IMR-90 (cell line): ENCODE measurements at regions not wholly inside any gene's neighbourhood (a gene's known extent, or its start where the extent isn't known, plus 50 kb on each side); places are given as distances from the start of the nearest gene placed in this dataset.

Experiments
- ATAC-seq: fragments of 200-7000 bp; cut with Tn5 transposase; 2 replicates; pipeline ENCODE4 v1.9.1; 2020; ENCODE audit warnings: low read depth, mild to moderate bottlenecking, moderate library complexity
- BruUV-seq: library from RNA; stranded (reverse); fragments of 400-500 nt; replicated peaks from 2 replicates; lab custom pipeline; 2021; lab: Mats Ljungman, UMichigan
- CTCF ChIA-PET: fragments of 300-600 bp; formaldehyde crosslinking; extraction: SDS; loops from one replicate; lab custom pipeline; 2021; ENCODE audit warnings: antibody characterized with exemption; lab: Yijun Ruan, JAX
- POLR2A ChIA-PET: fragments of 300-600 bp; sonication (Branson Sonifier 250); formaldehyde crosslinking; loops from one replicate; lab custom pipeline; 2022; ENCODE audit warnings: antibody characterized with exemption; ENCODE audit not compliant: unreplicated experiment; lab: Charles Lee
- DNase-seq: peaks from one replicate; pipeline ENCODE4 v3.0.0; 2013
- H2AFZ ChIP-seq: replicated peaks from 2 replicates; pipeline ENCODE3; 2013; ENCODE audit warnings: low read length, mild to moderate bottlenecking; ENCODE audit not compliant: poor library complexity
- H2AK5ac ChIP-seq: 2 replicates; pipeline ENCODE4 v1.6.1; 2013; ENCODE audit warnings: low read depth, low read length, inconsistent platforms
- H2AK9ac ChIP-seq: replicated peaks from 2 replicates; pipeline ENCODE3; 2013; ENCODE audit warnings: mild to moderate bottlenecking, low read depth, low read length, moderate library complexity; ENCODE audit not compliant: poor library complexity
- H2BK120ac ChIP-seq: 2 replicates; pipeline ENCODE4 v1.6.1; 2013; ENCODE audit warnings: low read depth, low read length, inconsistent platforms
- H2BK15ac ChIP-seq: 3 replicates; pipeline ENCODE4 v1.6.1; 2013; ENCODE audit warnings: low read depth, low read length, inconsistent platforms
- H2BK20ac ChIP-seq: 2 replicates; pipeline ENCODE4 v1.6.1; 2013; ENCODE audit warnings: low read depth, mild to moderate bottlenecking, inconsistent platforms, low read length, moderate library complexity
- H2BK5ac ChIP-seq: 2 replicates; pipeline ENCODE4 v1.6.1; 2013; ENCODE audit warnings: mild to moderate bottlenecking, low read depth, low read length, inconsistent platforms; ENCODE audit not compliant: poor library complexity, severe bottlenecking
- H3K14ac ChIP-seq: replicated peaks from 2 replicates; pipeline ENCODE4 v1.6.1; 2013; ENCODE audit warnings: low read depth, low read length, inconsistent platforms
- H3K18ac ChIP-seq: 2 replicates; pipeline ENCODE4 v1.6.1; 2013; ENCODE audit warnings: low read depth, low read length, control low read depth
- H3K23ac ChIP-seq: 2 replicates; pipeline ENCODE4 v1.6.1; 2013; ENCODE audit warnings: low read depth, low read length, inconsistent platforms
- H3K27ac ChIP-seq: 2 replicates; pipeline ENCODE4 v1.5.1; 2013; ENCODE audit warnings: mild to moderate bottlenecking, control low read depth, low read length; ENCODE audit not compliant: insufficient read depth
- H3K27me3 ChIP-seq: 2 replicates; pipeline ENCODE4 v1.6.1; 2013; ENCODE audit warnings: low read length; ENCODE audit not compliant: control insufficient read depth, insufficient read depth
- H3K36me3 ChIP-seq: 2 replicates; pipeline ENCODE4 v1.6.1; 2013; ENCODE audit warnings: low read length, mixed read lengths; ENCODE audit not compliant: control insufficient read depth, insufficient read depth
- H3K4ac ChIP-seq: 2 replicates; pipeline ENCODE4 v1.6.1; 2013; ENCODE audit warnings: low read depth, low read length, inconsistent platforms
- H3K4me1 ChIP-seq: 2 replicates; pipeline ENCODE4 v1.6.1; 2013; ENCODE audit warnings: low read length, mixed read lengths; ENCODE audit not compliant: control insufficient read depth, insufficient read depth
- H3K4me2 ChIP-seq: 2 replicates; pipeline ENCODE4 v1.6.1; 2013; ENCODE audit warnings: low read depth, mild to moderate bottlenecking, control low read depth, low read length, moderate library complexity
- H3K4me3 ChIP-seq: 2 replicates; pipeline ENCODE4 v1.5.1; 2013; ENCODE audit warnings: low read depth, mild to moderate bottlenecking, control low read depth, low read length, moderate library complexity; ENCODE audit not compliant: insufficient read depth
- H3K56ac ChIP-seq: 2 replicates; pipeline ENCODE4 v1.6.1; 2013; ENCODE audit warnings: low read length, inconsistent platforms; ENCODE audit not compliant: insufficient read depth; ENCODE audit errors: extremely low read depth
- H3K79me1 ChIP-seq, 2 experiments: 2 replicates each; pipeline ENCODE4 v1.6.1; 2013; ENCODE audit warnings: low read length in 2 of 2, inconsistent platforms in 1 of 2, low read depth in 1 of 2
- H3K9ac ChIP-seq: 2 replicates; pipeline ENCODE4 v1.6.1; 2013; ENCODE audit warnings: low read depth, low read length, control low read depth
- H3K9me1 ChIP-seq: 2 replicates; pipeline ENCODE4 v1.6.1; 2013; ENCODE audit warnings: low read length, inconsistent platforms; ENCODE audit not compliant: insufficient read depth
- H3K9me3 ChIP-seq: 2 replicates; pipeline ENCODE4 v1.6.1; 2013; ENCODE audit warnings: low read length; ENCODE audit not compliant: control insufficient read depth, insufficient read depth
- H4K20me1 ChIP-seq: 2 replicates; pipeline ENCODE4 v1.6.1; 2013; ENCODE audit warnings: low read length, inconsistent platforms; ENCODE audit not compliant: insufficient read depth
- H4K5ac ChIP-seq: 2 replicates; pipeline ENCODE4 v1.6.1; 2013; ENCODE audit warnings: mild to moderate bottlenecking, low read depth, low read length, control low read depth
- H4K8ac ChIP-seq, 2 experiments: 2 replicates each; pipeline ENCODE4 v1.6.1; 2013; ENCODE audit warnings: low read depth in 2 of 2, low read length in 2 of 2, control low read depth in 1 of 2, inconsistent platforms in 1 of 2
- H4K91ac ChIP-seq: 2 replicates; pipeline ENCODE4 v1.6.1; 2013; ENCODE audit warnings: low read depth, low read length, inconsistent platforms; ENCODE audit not compliant: insufficient read depth
- CHD1 ChIP-seq: IDR thresholded peaks from 2 replicates; pipeline ENCODE4 v1.6.1; 2012; ENCODE audit warnings: low read depth, low read length, improper control_type of control experiment
- MXI1 ChIP-seq: IDR thresholded peaks from 2 replicates; pipeline ENCODE4 v1.6.1; 2012; ENCODE audit warnings: low read depth, mild to moderate bottlenecking, low read length, moderate library complexity, borderline replicate concordance
- POLR2A ChIP-seq: IDR thresholded peaks from 2 replicates; pipeline ENCODE4 v1.6.1; 2012; ENCODE audit warnings: mild to moderate bottlenecking, low read depth, low read length
- WGBS, 2 experiments: methylation state at CpG; one replicate each; pipeline versions ENCODE4 v1.1.5 to v1.1.7; 2013; ENCODE audit warnings: missing lambda C conversion rate in 2 of 2; ENCODE audit not compliant: insufficient read length in 1 of 2; ENCODE audit errors: extremely low coverage in 2 of 2; 5-methylcytosine and 5-hydroxymethylcytosine counted together
- dilution Hi-C: fragments of 300-500 bp; cut with HindIII; formaldehyde crosslinking; loops from one replicate; pipeline ENCODE4 v1.14.3; 2018; ENCODE audit warnings: low sequenced_read_pairs; ENCODE audit not compliant: unreplicated experiment
- in situ Hi-C: fragments of 300-500 bp; cut with MboI; formaldehyde crosslinking; loops from 3 replicates; pipeline ENCODE4 v1.14.3; 2019; ENCODE audit warnings: low sequenced_read_pairs, inconsistent platforms, mixed read lengths
- intact Hi-C: fragments of 100-400 bp; cut with micrococcal nuclease; formaldehyde crosslinking; loops from 2 replicates; pipeline ENCODE4 v1.10.0; 2022

GRCh38 chr1:5485968-5486696 is 506.1 kb downstream of the NPHP4 start:
- no peaks in the 10 kb centered on the region for H3K4me1 ChIP-seq
- H2AK9ac ChIP-seq: no peak overlapping the region
- H3K4me2 ChIP-seq: no peak overlapping the region
- dilution Hi-C loops: no loop called here
- WGBS, 2 experiments: 88% methylated on average over 1 of the region's 7 CpGs; no CpG with 5 or more reads in 1 of the 2 experiments
- in situ Hi-C loops: no loop called here
- no peak overlapping the region for H3K18ac ChIP-seq
- H3K36me3 ChIP-seq: no peaks in the 10 kb centered on the region
- POLR2A ChIA-PET: no interaction called here
- no peak overlapping the region for H3K14ac ChIP-seq
- no peak overlapping the region for H3K4me3 ChIP-seq
- H2BK5ac ChIP-seq: no peak overlapping the region
- H2BK15ac ChIP-seq: no peak overlapping the region
- H2AFZ ChIP-seq: no peak overlapping the region
- H2AK5ac ChIP-seq: no peak overlapping the region
- ATAC-seq (no peak), DNase-seq (no peak)
- H3K79me1 ChIP-seq: no peaks in the 10 kb centered on the region
- peaks cover 53% of the 10 kb centered on the region for H3K9me3 ChIP-seq
- H4K5ac ChIP-seq: no peak overlapping the region
- no peaks in the 10 kb centered on the region for H3K27me3 ChIP-seq
- no peak overlapping the region for H3K9ac ChIP-seq
- no peak overlapping the region for H4K8ac ChIP-seq
- no peak overlapping the region for H2BK20ac ChIP-seq
- BruUV-seq: no TSS peak
- no peaks in the 10 kb centered on the region for H3K9me1 ChIP-seq
- CTCF ChIA-PET: no interaction called here
- H3K56ac ChIP-seq: no peak overlapping the region
- no peak overlapping the region for H3K4ac ChIP-seq
- no peak for TF ChIP-seq POLR2A
- no peak for TF ChIP-seq CHD1
- no peak for TF ChIP-seq MXI1
- H2BK120ac ChIP-seq: no peak overlapping the region
- intact Hi-C loops: no loop called here
- H4K91ac ChIP-seq: no peak overlapping the region
- H3K23ac ChIP-seq: no peak overlapping the region
- H4K20me1 ChIP-seq: no peaks in the 10 kb centered on the region
- no peak overlapping the region for H3K27ac ChIP-seq
